HepG2 (cell line): ENCODE measurements at regions not wholly inside any gene's neighbourhood (a gene's known extent, or its start where the extent isn't known, plus 50 kb on each side); places are given as distances from the start of the nearest gene placed in this dataset.

Experiments
- ATAC-seq: fragments of 200-7000 bp; cut with Tn5 transposase; 3 replicates; pipeline ENCODE4 v1.9.1; 2020; ENCODE audit warnings: mild to moderate bottlenecking, moderate library complexity
- BruUV-seq: library from RNA; stranded (reverse); fragments of 400-500 nt; replicated peaks from 2 replicates; lab custom pipeline; 2021; lab: Mats Ljungman, UMichigan
- CTCF ChIA-PET: fragments of 300-600 bp; formaldehyde crosslinking; extraction: SDS; loops from one replicate; lab custom pipeline; 2021; ENCODE audit warnings: low total read pairs, inconsistent platforms, low intra/inter-chr PET ratio; lab: Yijun Ruan, JAX
- POLR2A ChIA-PET: fragments of 350-600 bp; sonication (Branson Sonifier 250); formaldehyde crosslinking; loops from one replicate; lab custom pipeline; 2020; ENCODE audit warnings: antibody characterized with exemption, inconsistent platforms; lab: Yijun Ruan, JAX
- DNase-seq: peaks from one replicate; pipeline ENCODE4 v3.0.0-alpha.2; 2015; ENCODE audit warnings: low spot score
- FAIRE-seq: peaks from 3 replicates; lab custom pipeline; 2011; peaks lifted over from hg19 to GRCh38; lab: Jason Lieb, UNC
- H2AFZ ChIP-seq: one replicate; pipeline ENCODE4 v1.6.1; 2011; ENCODE audit warnings: low read length, inconsistent platforms
- H3K27ac ChIP-seq: fragments of 300-600 bp; 3 replicates; pipeline ENCODE4 v1.8.0; 2011; ENCODE audit warnings: mixed run types, mild to moderate bottlenecking, mixed read lengths, low read length, inconsistent platforms; ENCODE audit not compliant: insufficient read depth; ENCODE audit errors: extremely low read length
- H3K27me3 ChIP-seq, 2 experiments: fragments of 200-600 bp in 1 of 2; 2 replicates in 1 of 2; 3 replicates in 1 of 2; pipeline versions ENCODE4 v1.6.0 to v1.8.0; 2011; ENCODE audit warnings: low read length in 2 of 2, mild to moderate bottlenecking in 2 of 2, moderate library complexity in 2 of 2, inconsistent platforms in 1 of 2; ENCODE audit not compliant: insufficient read depth in 2 of 2, control insufficient read depth in 1 of 2
- H3K36me3 ChIP-seq, 2 experiments: fragments of 200-600 bp in 1 of 2; replicated peaks in 1 of 2; 2 replicates in 1 of 2; 3 replicates in 1 of 2; pipeline versions ENCODE4 v1.5.1 to v1.8.0; 2011; ENCODE audit warnings: low read length in 2 of 2, inconsistent platforms in 1 of 2; ENCODE audit not compliant: insufficient read depth in 2 of 2, control insufficient read depth in 1 of 2
- H3K4me1 ChIP-seq: 2 replicates; pipeline ENCODE4 v1.5.1; 2012; ENCODE audit warnings: low read length, inconsistent platforms; ENCODE audit not compliant: insufficient read depth
- H3K4me2 ChIP-seq: 2 replicates; pipeline ENCODE4 v1.6.0; 2011; ENCODE audit warnings: low read depth, low read length, inconsistent platforms
- H3K4me3 ChIP-seq, 3 experiments: fragments of 200-600 bp in 1 of 3; sonication (generic), shearing (Covaris generic) in 1 of 3; replicated peaks in 1 of 3; 2 replicates each; pipeline ENCODE4 v1.5.1; 2011 to 2016; ENCODE audit warnings: low read length in 3 of 3, inconsistent platforms in 2 of 3, low read depth in 2 of 3, mild to moderate bottlenecking in 2 of 3, control low read depth in 1 of 3, mixed read lengths in 1 of 3; ENCODE audit not compliant: insufficient read depth in 1 of 3
- H3K79me2 ChIP-seq: one replicate; pipeline ENCODE4 v1.6.1; 2011; ENCODE audit warnings: low read length, inconsistent platforms; ENCODE audit not compliant: insufficient read depth
- H3K9ac ChIP-seq: 2 replicates; pipeline ENCODE4 v1.6.0; 2011; ENCODE audit warnings: mild to moderate bottlenecking, low read depth, low read length, inconsistent platforms; ENCODE audit not compliant: insufficient read depth
- H3K9me3 ChIP-seq: 2 replicates; pipeline ENCODE4 v1.5.1; 2012; ENCODE audit warnings: mild to moderate bottlenecking, low read length
- H4K20me1 ChIP-seq: 2 replicates; pipeline ENCODE4 v1.6.0; 2011; ENCODE audit warnings: inconsistent platforms, mild to moderate bottlenecking, low read length, moderate library complexity; ENCODE audit not compliant: insufficient read depth
- AKNA ChIP-seq: sonication (generic); formaldehyde crosslinking; IDR thresholded peaks from 2 replicates; pipeline ENCODE4 v1.4.0; 2020; ENCODE audit warnings: missing genetic modification reagents, borderline replicate concordance
- E2F2 ChIP-seq: sonication (generic); formaldehyde crosslinking; IDR thresholded peaks from 2 replicates; pipeline ENCODE4 v1.4.0; 2020; ENCODE audit warnings: missing genetic modification reagents, borderline replicate concordance
- GABPA ChIP-seq, 2 experiments: IDR thresholded peaks; 2 replicates each; pipeline ENCODE4 v1.6.1; 2011 to 2016; ENCODE audit warnings: low read depth in 2 of 2, low read length in 1 of 2, missing biosample characterization in 1 of 2, missing genetic modification characterization in 1 of 2
- MIER3 ChIP-seq: IDR thresholded peaks from 2 replicates; pipeline ENCODE4 v1.6.1; 2016; ENCODE audit warnings: missing compliant biosample characterization, borderline replicate concordance
- MXD4 ChIP-seq: IDR thresholded peaks from 2 replicates; pipeline ENCODE4 v1.6.1; 2016; ENCODE audit warnings: mild to moderate bottlenecking, missing biosample characterization, missing genetic modification reagents
- NAIF1 ChIP-seq: sonication (generic); formaldehyde crosslinking; IDR thresholded peaks from 2 replicates; pipeline ENCODE4 v1.5.0; 2020; ENCODE audit warnings: mild to moderate bottlenecking, missing genetic modification reagents, borderline replicate concordance
- NFIC ChIP-seq: IDR thresholded peaks from 2 replicates; pipeline ENCODE4 v1.6.1; 2012; ENCODE audit warnings: mild to moderate bottlenecking, low read length, inconsistent platforms
- NFYC ChIP-seq: IDR thresholded peaks from 2 replicates; pipeline ENCODE4 v1.6.1; 2016; ENCODE audit warnings: missing genetic modification reagents, missing compliant biosample characterization
- POLR2A ChIP-seq, 2 experiments: IDR thresholded peaks; 2 replicates each; pipeline ENCODE4 v1.6.1; 2011; ENCODE audit warnings: low read depth in 2 of 2, low read length in 2 of 2, mild to moderate bottlenecking in 1 of 2, moderate library complexity in 1 of 2; ENCODE audit not compliant: insufficient read depth in 1 of 2
- RBM22 ChIP-seq: fragments of 200-400 bp; formaldehyde crosslinking; optimal IDR thresholded peaks from 2 replicates; pipeline ENCODE3; 2017; ENCODE audit warnings: mild to moderate bottlenecking, low read length, moderate library complexity
- SIX4 ChIP-seq: sonication (generic); formaldehyde crosslinking; IDR thresholded peaks from 2 replicates; pipeline ENCODE4 v1.4.0; 2020; ENCODE audit warnings: missing genetic modification reagents
- SNAPC2 ChIP-seq: sonication (generic); formaldehyde crosslinking; IDR thresholded peaks from 2 replicates; pipeline ENCODE4 v1.8.1; 2022; ENCODE audit warnings: mild to moderate bottlenecking, missing genetic modification reagents
- TFDP1 ChIP-seq: IDR thresholded peaks from 2 replicates; pipeline ENCODE4 v1.6.1; 2016; ENCODE audit warnings: missing compliant biosample characterization, missing genetic modification reagents, borderline replicate concordance
- ZNF101 ChIP-seq: sonication (generic); formaldehyde crosslinking; IDR thresholded peaks from 2 replicates; pipeline ENCODE4 v1.4.0; 2020; ENCODE audit warnings: mild to moderate bottlenecking, low read depth, missing genetic modification reagents, borderline replicate concordance
- ZNF136 ChIP-seq: sonication (generic); formaldehyde crosslinking; IDR thresholded peaks from 2 replicates; pipeline ENCODE4 v1.8.1; 2022; ENCODE audit warnings: low read depth, mild to moderate bottlenecking, moderate library complexity, missing genetic modification reagents
- ZNF251 ChIP-seq: sonication (generic); formaldehyde crosslinking; IDR thresholded peaks from 2 replicates; pipeline ENCODE4 v1.9.0; 2021; ENCODE audit warnings: mild to moderate bottlenecking, missing genetic modification reagents
- ZNF33A ChIP-seq: sonication (generic); formaldehyde crosslinking; IDR thresholded peaks from 2 replicates; pipeline ENCODE4 v1.5.1; 2020; ENCODE audit warnings: missing genetic modification reagents, mild to moderate bottlenecking, moderate library complexity, borderline replicate concordance
- ZNF629 ChIP-seq: sonication (generic); formaldehyde crosslinking; conservative IDR thresholded peaks from 2 replicates; pipeline ENCODE4 v1.5.0; 2020; ENCODE audit warnings: missing genetic modification reagents
- ZNF781 ChIP-seq: sonication (generic); formaldehyde crosslinking; IDR thresholded peaks from 2 replicates; pipeline ENCODE4 v1.5.1; 2020; ENCODE audit warnings: borderline replicate concordance, mild to moderate bottlenecking, missing genetic modification reagents; ENCODE audit errors: not compliant biosample characterization
- ZSCAN12 ChIP-seq: sonication (generic); formaldehyde crosslinking; IDR thresholded peaks from 2 replicates; pipeline ENCODE4 v1.9.0; 2021; ENCODE audit warnings: mild to moderate bottlenecking, missing genetic modification reagents
- WGBS: methylation state at CpG from one replicate; pipeline ENCODE4 v1.1.6; 2017; ENCODE audit warnings: low lambda C conversion rate; 5-methylcytosine and 5-hydroxymethylcytosine counted together
- in situ Hi-C: cut with HindIII; loops from 2 replicates; pipeline ENCODE4 v1.10.0; 2017; ENCODE audit warnings: low pct_unique_long_range_greater_than_20kb; ENCODE audit not compliant: extremely low pct_ligation_motif_present
- intact Hi-C: fragments of 100-400 bp; cut with micrococcal nuclease; formaldehyde crosslinking; loops from one replicate; pipeline ENCODE4 v1.10.0; 2022; ENCODE audit not compliant: unreplicated experiment

GRCh38 chr22:27408068-27408467, 393.5 kb downstream of the MN1 start:
- ATAC-seq (no peak), FAIRE-seq (no peak), DNase-seq (no peak)
- H3K79me2 ChIP-seq, result no peaks in the 10 kb centered on the region
- H4K20me1 ChIP-seq, result no peaks in the 10 kb centered on the region
- intact Hi-C loops, result loop anchor here (5.0 kb wide), 2 partner anchors 219 to 651 kb away; no protein-coding TSS in a partner anchor
- TF ChIP-seq ZNF33A (CRISPR knock-in tag), result no peak
- no peak for TF ChIP-seq ZSCAN12
- no peak for TF ChIP-seq RBM22
- TF ChIP-seq POLR2A (IDR thresholded peaks at IDR 0.05; ENCODE audit: insufficient read depth in 1 of 2, low read depth in 2 of 2, low read length in 2 of 2), result no peak
- no peak for TF ChIP-seq E2F2 (CRISPR knock-in tag)
- TF ChIP-seq ZNF781 (CRISPR knock-in tag), result no peak
- TF ChIP-seq ZNF136 (CRISPR knock-in tag), result no peak
- no peak for TF ChIP-seq MXD4 (CRISPR knock-in tag)
- no peak for TF ChIP-seq ZNF629 (CRISPR knock-in tag)
- TF ChIP-seq NFIC, result no peak
- no peak for TF ChIP-seq NFYC
- TF ChIP-seq GABPA (IDR thresholded peaks at IDR 0.05; ENCODE audit: low read depth, low read length), result no peak
- no peak for TF ChIP-seq GABPA (CRISPR knock-in tag; IDR thresholded peaks at IDR 0.05; ENCODE audit: low read depth)
- no peak for TF ChIP-seq ZNF251 (CRISPR knock-in tag)
- no peak for TF ChIP-seq SNAPC2 (CRISPR knock-in tag)
- no peak for TF ChIP-seq ZNF101 (CRISPR knock-in tag)
- no peak for TF ChIP-seq AKNA (CRISPR knock-in tag)
- no peak for TF ChIP-seq MIER3 (CRISPR knock-in tag)
- TF ChIP-seq TFDP1 (CRISPR knock-in tag), result no peak
- TF ChIP-seq SIX4 (CRISPR knock-in tag), result no peak
- no peak for TF ChIP-seq NAIF1 (CRISPR knock-in tag)
- no peak overlapping the region for H3K4me3 ChIP-seq
- H3K27ac ChIP-seq, result no peak overlapping the region
- H3K36me3 ChIP-seq, result no peaks in the 10 kb centered on the region
- H3K9ac ChIP-seq, result no peak overlapping the region
- BruUV-seq, result no TSS peak
- no peak overlapping the region for H2AFZ ChIP-seq
- H3K4me2 ChIP-seq, result no peak overlapping the region
- 2% methylated on average over 2 of the region's 2 CpGs for WGBS
- CTCF ChIA-PET, result no interaction called here
- peaks cover 0 to 5% of the 10 kb centered on the region in 2 experiments; a peak in 2 of 5 replicates for H3K27me3 ChIP-seq
- H3K4me1 ChIP-seq, result no peaks in the 10 kb centered on the region
- in situ Hi-C loops, result loop anchor here (5.0 to 25.0 kb wide), 2 partner anchors 394 to 604 kb away; partner anchors contain the start of gene MN1
- H3K9me3 ChIP-seq, result no peaks in the 10 kb centered on the region
- POLR2A ChIA-PET, result no interaction called here
